SK-N-DZ (cell line): ENCODE measurements at regions not wholly inside any gene's neighbourhood (a gene's known extent, or its start where the extent isn't known, plus 50 kb on each side); places are given as distances from the start of the nearest gene placed in this dataset.

Experiments
- DNase-seq: peaks from one replicate; pipeline ENCODE4 v3.0.0-alpha.2; 2015; ENCODE audit warnings: low spot score

DNA sequence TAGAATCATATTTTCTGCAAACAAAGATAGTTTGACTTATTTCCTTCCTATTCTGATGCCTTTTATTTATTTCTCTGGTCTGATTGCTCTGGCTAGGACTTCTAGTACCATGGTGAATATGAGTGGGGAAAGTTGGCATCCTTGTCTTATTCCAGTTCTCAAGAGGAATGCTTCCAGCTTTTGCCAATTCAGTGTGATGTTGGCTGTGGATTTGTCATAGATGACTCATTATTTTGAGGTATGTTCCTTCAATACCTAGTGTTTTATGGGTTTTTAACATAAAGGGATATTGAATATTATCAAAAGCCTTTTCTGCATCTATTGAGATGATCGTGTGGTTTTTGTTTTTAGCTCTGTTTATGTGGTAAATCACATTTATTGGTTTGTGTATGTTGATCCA is 139.4 kb upstream of the CNTN1 start:
- DNase-seq, result no peak

DNA sequence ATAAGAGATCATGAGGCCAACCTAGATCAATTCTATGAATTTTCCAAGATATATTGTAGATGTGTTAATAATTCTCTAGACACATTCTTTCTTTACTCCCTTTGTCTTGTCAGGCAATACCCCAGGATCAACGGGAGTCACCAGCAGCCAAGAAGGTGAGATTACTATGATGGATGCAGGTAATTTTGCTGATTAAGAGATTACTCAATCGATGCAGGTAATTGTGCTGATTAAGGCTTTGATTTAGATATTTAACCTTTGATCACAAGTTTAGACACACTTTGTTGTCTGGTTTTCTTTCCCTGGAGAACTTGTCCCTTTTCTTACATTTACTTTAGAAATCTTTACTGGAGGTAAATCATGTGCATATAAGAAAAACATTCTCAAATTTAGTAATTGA is 134.3 kb upstream of the CNTN1 start:
- DNase-seq, result no peak

DNA sequence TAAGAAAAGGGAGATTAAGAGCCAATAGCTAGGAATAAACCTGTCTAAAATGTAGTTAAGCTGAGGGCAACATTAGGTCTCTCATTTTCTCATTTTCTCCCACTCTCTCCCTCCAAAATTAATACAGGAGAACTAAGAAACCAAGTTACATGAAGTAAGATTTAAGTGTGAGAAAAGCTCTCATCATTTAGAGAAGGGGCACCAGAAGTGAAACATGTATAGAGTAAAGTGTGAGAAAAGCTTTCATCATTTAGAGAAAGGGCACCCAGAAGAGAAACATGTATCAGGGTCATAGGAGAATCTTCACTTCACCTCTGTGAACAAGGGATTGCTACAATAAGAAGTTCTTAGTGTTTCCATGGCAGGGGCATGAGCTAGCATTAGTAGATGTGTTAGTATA is 132.4 kb upstream of the CNTN1 start:
- no peak for DNase-seq

DNA sequence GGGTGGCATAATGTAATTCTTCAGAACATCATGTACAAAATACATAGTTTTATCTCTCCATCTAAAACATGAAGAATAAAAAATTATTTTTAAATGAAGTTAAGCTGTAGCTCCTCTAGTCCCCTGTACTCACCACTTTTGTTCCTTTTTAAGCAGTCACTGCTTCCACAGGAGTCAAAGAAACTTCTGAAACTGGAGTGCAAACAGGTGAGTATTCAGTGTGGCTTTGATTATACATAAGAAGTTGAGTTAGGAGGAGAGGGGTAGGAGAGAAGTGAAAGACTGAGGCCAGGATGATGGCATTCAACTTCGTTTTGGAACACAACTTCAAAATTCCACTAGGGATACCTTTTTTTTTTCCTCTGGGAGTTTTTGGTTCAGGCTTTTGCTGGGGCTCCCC is 131.4 kb upstream of the CNTN1 start:
- DNase-seq, result no peak

DNA sequence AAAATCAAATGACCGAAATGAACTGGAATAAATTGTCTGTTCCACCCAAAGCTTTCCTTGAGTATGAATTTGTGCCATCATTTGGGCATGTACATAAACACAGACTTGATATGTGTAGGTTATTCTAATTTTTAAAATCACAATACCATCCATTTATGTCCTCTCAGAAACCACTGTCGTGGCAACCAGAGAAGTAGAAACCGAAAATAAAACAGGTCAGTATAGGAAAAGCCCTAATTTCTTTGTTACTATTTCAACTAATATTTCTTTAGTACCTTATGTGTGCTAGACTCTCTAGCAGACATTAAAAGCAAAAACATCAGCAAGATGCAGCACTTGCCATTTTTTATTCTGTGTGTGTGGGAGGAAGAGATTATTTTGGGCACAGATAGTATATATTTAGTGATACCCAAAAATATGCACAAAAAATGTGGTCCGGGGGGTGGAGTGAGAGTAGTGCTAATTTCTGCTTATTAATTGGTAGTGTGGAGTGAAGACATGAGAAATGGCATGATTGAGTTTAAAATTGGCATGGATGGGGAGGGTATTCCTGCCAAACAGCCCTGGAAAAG is 130.8 kb upstream of the CNTN1 start:
- DNase-seq, result no peak

DNA sequence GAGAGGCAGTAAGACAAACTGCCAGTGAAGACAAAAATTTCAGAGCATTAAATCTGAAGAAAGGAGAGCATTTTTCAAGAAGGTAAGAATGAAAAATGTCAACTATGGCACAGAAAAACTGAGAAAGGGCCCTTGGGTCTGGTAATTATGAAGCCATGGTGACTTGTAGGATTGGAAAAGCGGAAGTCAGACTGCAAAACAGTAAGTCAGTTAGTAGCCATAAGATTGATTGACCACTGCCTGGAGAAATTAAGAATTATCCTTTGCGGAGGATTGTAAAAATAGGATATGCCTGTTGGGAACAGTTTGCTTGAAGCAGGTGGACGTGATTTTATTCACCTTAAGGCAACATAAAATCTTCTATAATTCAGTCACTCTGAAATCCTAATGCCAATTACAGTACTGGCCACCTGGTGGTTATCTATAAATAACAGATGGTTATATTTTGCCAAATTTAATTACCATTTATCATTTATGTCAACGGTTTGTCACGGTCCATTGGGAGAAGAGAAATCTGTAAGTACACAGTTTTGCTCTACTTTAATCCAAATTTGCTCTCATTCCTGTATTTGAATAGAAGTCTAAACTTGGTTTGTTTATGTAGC is 127.1 kb upstream of the CNTN1 start:
- DNase-seq, result peak; percentile 85

DNA sequence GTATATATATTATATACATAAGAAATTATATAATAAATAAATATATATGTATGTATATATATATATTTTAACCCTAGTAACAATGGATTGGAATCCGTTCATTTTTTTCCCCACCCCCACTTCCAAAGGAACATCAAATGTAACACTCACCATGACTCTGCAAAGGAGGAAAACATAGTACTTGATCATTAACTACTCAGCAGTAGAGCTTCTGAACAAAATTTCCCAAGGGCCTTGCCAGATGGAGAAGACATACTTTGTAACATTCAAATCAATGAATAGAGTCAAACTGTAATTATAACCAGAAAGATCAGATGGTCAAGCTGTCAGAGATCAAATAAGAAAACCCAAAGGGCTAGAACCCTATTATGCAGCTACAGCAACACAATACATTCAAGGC is 126.0 kb upstream of the CNTN1 start:
- peak; percentile 43 for DNase-seq

DNA sequence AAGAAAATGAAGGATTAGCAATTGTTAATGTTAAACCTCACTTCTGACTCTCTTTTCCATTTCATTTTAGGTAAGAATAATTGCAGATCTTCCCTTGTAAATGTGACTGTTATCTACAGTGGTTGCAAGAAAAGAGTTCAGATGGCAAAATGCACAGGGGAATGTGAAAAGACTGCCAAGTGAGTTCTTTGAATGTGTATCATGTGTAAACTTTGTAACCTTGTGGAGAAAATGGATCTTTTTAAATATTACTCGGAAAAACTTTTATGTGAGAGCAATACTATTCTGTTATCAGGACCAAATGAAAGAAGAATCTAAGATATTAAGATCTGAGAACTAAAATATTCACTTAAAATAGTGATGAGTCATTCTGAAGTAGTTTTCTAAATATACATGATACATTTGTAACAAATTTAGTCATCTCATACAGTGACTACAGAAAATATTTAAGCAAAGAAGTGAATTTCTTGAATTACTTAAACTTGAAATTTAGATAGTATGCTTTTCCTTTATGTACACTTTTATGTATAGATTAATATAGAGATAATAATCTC is 122.5 kb upstream of the CNTN1 start:
- DNase-seq, result no peak

DNA sequence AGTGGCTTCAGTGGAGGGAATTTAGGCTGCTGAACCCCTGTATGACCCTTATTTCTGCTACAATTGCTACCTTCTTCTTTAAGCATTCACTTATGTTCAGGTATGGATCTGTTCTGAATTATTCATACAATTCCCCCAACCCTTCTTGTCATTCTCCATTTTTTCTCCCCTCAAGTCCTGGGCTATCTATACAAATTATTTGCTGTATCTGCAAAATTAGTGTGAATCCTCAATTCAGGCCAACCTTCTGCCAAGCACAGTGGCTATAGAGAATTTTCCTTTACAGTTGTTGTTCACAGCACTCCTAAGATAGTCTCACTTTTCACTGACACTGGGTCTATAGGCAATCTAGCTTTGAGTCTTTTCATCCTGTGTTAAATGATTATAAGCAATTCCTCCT is 119.2 kb upstream of the CNTN1 start:
- DNase-seq, result no peak

DNA sequence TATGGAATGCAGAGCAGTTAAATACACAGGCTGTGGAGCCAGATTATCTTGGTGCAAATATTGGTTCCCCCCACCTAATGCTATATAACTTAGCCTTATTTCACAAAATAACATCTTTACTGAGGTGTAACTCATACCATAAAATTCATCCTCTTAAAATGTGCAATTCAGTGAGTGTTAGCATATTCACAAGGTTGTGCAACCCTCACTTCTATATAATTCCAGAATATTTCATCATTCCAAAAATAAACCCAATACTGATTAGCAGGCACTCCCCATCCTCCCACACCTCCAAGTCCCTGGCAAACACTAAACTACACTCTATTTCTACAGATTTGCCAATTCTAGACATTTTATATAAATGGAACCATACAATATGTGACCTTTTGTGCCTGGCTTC is 116.3 kb upstream of the CNTN1 start:
- DNase-seq, result no peak

DNA sequence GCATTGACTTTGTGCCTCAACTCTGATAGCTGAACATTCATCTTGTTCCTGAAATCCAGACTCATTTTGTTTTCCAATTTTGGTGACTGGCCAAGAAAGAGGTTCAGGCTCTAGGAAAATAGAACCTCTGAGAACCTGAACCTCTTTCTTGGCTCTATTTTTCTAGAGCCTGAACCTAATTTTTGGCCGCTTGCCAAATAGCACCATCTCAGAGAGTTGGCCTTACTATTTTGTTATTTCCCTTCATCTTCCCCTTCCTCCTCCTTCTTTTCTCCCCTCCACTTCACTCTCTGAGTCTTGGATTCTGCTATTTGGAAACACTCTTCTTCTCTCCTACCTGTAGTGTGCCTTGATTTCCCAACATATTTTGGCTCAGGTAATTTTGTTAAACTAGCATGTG is 114.4 kb upstream of the CNTN1 start:
- DNase-seq, result no peak

DNA sequence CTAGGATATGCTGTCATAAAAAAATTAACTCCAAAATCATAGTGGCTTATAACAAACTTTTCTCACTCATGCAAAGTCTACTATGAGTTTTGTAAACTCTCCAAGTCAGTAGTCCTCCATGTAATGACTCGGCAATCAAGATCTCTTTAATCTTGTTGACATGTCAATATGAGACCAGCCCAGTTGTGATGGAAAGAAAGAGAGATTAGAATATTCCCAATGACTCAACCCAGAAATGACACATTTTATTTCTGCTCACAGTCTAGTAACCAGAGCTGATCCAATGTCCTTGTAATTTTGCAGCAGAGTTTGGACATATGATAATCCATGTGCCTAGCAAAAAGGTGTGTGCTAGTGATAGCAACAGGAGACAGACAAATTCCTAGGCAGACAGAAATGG is 112.6 kb upstream of the CNTN1 start:
- DNase-seq, result no peak

DNA sequence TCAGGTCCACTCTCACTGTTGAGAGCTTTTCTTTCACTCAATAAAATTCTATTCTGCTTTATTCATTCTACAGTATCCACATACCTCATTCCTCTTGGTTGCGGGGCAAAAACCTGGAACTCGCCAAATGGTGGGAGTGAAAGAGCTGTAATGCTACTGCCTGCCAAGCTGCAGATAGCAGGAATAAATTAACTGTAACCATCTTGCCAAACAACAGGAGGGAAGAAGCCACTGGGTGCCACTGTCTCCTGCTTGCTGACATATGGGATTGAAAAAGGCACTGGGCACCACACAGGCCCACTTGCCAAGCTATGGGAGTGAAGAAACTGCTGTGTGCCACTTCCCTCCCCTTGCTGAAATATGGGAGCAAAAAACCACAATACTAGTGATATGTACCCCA is 111.9 kb upstream of the CNTN1 start:
- DNase-seq, result no peak

DNA sequence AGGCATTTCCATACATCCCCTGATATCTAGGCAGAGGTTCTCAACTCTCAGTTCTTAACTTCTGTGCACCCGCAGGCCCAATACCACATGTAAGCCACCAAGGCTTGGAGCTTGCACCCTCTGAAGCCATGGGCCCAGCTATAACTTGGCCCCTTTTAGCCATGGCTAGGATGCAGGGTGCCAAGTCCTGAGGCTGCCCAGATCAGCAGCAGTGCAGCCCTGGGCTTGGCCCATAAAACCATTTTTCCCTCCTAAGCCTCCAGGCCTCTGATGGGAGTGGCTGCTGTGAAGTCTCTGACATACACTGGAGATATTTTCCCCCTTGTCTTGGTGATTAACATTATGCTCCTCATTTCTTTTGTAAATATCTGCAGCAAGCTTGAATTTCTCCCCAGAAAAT is 110.3 kb upstream of the CNTN1 start:
- no peak for DNase-seq

DNA sequence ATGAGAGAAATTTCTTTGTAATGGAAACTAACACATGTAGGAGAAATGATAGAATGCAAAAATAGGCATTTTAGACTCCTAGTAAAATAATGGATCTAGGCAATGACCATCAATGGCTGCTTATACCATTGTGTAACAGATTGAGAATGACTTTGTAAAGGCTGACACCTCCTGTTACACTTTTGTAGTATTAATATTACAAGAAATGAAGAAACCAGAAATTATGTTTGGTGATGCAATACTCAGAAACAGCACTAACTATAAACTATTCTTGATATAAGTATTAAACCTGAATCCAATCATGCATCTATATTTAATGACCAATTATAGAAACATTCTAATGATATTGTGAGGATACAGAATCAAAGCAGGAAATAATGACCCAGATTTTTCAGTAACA is 108.5 kb upstream of the CNTN1 start:
- DNase-seq, result no peak

DNA sequence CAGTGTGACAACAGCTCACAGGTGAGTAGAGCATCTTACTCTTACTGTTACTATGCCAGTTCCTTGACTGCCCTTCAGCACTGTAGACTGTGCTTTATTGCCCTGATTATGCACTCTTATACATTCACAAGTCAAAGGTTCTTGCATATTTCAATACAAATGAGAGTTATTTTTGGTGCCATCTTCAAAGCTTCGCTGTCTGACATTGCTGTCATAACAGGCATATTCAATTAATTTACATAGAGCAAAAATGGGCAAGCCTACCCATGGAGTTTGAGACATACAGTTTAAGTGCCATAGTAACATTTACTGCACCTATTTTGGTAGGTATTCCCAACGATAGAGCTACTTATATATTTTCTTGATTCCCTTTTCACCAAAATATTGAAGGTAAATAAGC is 107.5 kb upstream of the CNTN1 start:
- DNase-seq, result no peak

DNA sequence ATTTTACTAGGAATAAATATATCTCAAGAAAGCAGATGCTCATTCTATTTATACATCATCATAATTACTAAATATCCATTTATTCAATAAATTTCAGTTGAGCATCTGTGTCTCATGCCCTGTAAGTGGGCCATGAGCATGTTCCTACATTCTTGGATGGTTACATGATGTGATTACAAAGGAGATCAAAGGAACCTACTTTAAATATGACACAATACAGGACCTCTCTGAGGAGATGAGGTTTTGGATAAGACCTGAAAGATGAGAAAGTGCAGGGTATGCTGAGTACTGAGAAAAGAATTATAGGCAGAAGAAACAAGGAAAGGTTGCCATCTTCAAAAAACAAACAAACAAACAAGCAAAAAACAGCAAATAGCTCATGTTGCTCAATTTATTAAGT is 105.4 kb upstream of the CNTN1 start:
- DNase-seq, result peak; percentile 93

DNA sequence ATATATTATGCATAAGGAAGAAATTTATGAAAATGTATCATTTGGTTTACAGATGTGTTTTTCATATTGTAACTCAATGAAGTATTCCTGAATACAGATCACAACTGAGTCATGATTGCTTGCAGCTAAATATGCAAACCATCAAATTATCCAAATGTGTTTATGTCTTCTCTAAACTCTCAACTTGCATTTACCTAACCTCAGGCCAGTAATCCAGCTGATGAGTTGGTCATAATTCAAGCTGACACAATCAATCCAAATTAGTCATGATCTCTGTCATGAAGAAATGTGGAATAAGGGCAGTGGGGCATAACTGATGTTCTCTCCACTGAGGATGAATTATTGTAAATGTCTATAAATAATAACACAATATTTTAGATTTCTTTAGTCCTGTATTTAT is 104.8 kb upstream of the CNTN1 start:
- DNase-seq, result peak; percentile 68

DNA sequence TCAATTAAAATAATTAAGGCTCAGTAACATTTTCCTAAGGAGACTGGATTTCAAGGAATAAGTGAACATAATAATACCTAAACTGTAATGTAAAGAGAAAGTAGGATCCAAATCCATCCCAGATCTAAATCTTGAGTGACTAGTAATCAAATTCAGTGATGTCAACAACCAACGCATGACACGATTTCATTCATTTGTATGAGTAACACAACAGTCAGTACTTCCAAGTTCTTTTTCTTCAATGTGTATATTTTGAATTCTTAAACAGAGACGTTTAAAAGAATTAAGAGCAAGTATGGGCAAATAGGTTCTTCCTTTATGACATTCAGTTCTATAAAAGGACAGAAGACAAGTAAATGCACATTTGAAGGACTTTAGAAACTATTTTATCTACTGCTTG is 104.3 kb upstream of the CNTN1 start:
- DNase-seq, result peak; percentile 18

DNA sequence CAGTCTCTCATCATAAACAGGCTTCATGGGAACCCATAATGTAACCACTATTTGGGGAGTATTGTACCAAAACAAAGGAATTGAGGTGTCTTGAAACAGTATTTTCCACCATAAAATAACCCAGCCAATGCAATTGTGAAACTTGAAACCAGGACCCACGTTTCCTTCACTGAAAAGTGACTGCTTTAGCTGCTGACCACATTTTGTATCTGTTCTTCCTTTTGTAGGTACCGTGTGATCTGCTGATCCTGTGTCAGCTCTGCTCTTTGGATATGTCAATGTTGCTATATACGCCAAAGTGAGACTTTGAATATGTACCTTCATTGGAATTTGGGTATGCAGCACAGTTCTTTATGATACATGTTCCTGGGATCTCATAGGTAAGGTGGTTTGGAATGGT is 95.1 kb upstream of the CNTN1 start:
- no peak for DNase-seq

DNA sequence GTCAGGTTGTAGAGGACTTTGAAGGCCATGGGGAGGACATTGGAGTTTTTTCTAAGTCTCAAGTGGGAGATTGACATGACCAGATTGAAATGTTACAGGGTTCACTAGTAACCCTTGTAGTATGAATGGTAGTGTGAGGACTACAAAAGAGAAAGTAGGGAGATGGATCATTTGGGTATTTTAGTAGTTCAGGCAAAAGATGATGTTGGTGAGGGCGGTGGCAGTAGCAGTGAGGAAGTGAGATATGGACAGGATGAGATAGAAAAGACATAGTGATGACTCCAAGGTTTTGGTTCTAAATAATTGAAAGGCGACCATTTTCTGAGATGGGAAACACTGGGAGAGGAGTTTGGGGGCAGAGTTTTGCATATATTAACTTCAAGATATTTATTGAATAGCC is 94.2 kb upstream of the CNTN1 start:
- DNase-seq, result no peak

DNA sequence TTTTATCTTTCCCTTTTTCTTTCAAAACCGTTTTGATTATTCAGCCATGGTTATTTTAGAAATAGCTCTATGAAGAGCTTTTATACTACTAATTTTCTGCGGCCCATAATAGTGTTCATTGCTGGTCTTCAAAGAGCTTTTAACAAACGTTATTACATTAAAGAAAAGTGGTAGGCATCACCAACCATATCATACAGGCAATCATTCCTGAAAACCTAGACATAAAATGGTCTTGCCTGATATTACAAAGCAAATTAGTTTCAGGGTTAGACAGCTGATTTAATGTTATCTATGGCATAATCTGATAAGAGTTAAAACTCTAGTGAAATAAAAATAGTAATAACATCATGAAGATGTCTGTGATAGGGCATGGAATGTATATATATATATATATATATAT is 89.7 kb upstream of the CNTN1 start:
- peak; percentile 69 for DNase-seq

DNA sequence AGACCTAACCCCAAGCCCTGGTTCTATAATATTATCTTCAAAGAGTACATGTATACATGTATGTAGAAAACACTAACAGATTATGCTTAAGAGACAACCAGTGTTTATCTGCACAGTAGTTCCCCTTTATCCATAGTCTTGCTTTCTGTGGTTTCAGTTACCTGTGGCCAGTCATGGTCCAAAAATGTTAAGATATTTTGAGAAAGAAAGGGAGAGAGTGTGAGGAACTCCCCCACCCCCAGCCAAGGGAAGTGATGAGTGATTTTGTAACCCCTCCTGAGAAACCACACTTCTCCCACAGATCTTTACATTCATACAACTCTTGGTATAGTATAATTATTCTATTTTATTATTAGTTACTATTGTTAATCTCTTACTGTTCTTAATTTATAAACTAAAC is 77.3 kb upstream of the CNTN1 start:
- no peak for DNase-seq

DNA sequence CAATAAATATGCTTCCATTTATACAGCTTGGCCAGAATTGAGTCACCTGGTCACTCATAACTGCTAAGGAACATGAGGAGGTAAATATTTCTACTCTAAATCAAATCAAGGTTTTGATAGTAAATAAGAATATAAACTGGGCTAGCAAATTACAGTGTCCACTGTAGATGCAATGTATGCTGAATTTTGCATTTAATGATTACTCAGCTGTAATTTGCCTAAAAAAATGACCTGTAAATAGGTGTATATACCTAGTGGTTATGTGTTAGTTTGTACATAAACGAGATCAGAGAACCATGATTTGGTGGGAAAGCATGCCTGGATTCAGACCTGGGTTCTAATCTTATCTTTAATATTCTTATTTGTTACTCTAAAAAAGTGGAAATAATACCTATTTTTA is 76.6 kb upstream of the CNTN1 start:
- no peak for DNase-seq
